ENCODE measurements at regions not wholly inside any gene's neighbourhood (a gene's known extent, or its start where the extent isn't known, plus 50 kb on each side); places are given as distances from the start of the nearest gene placed in this dataset.

- TF ChIP-seq, protein P1, sequence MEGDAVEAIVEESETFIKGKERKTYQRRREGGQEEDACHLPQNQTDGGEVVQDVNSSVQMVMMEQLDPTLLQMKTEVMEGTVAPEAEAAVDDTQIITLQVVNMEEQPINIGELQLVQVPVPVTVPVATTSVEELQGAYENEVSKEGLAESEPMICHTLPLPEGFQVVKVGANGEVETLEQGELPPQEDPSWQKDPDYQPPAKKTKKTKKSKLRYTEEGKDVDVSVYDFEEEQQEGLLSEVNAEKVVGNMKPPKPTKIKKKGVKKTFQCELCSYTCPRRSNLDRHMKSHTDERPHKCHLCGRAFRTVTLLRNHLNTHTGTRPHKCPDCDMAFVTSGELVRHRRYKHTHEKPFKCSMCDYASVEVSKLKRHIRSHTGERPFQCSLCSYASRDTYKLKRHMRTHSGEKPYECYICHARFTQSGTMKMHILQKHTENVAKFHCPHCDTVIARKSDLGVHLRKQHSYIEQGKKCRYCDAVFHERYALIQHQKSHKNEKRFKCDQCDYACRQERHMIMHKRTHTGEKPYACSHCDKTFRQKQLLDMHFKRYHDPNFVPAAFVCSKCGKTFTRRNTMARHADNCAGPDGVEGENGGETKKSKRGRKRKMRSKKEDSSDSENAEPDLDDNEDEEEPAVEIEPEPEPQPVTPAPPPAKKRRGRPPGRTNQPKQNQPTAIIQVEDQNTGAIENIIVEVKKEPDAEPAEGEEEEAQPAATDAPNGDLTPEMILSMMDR (IDR thresholded peaks at IDR 0.05; ENCODE audit: insufficient read depth, low read length) = no peak
- TF ChIP-seq POLR2AphosphoS5 (IDR thresholded peaks at IDR 0.05; ENCODE audit: low read depth) = no peak
These were observed 106.3 kb downstream of the KCTD15 start for GRCh38 chr19:33902802-33903488.

Data from HL-60 (cell line).